SK-N-SH (cell line): ENCODE measurements at regions not wholly inside any gene's neighbourhood (a gene's known extent, or its start where the extent isn't known, plus 50 kb on each side); places are given as distances from the start of the nearest gene placed in this dataset.
A peak's percentile ranks its signal among the peaks of the same experiment; 100 is the strongest.

Experiments
- CTCF ChIA-PET: fragments of 300-600, 350-600 bp; formaldehyde crosslinking; extraction: SDS; loops from one replicate; lab custom pipeline; 2021; lab: Yijun Ruan, JAX
- POLR2A ChIA-PET: fragments of 350-600 bp; sonication (Branson Sonifier 250); formaldehyde crosslinking; extraction: SDS; loops from one replicate; lab custom pipeline; 2020; ENCODE audit warnings: antibody characterized with exemption, inconsistent platforms; lab: Yijun Ruan, JAX
- DNase-seq: peaks from one replicate; pipeline ENCODE4 v3.0.0; 2012
- H2AFZ ChIP-seq: fragments of 200-600 bp; sonication (generic); 2 replicates; pipeline ENCODE4 v1.8.1; 2016; ENCODE audit warnings: antibody characterized with exemption, mild to moderate bottlenecking, low read depth
- H3F3A ChIP-seq: fragments of 200-600 bp; sonication (generic); replicated peaks from 2 replicates; pipeline ENCODE3; 2016; ENCODE audit warnings: antibody characterized with exemption, mild to moderate bottlenecking; ENCODE audit not compliant: insufficient read depth
- H3K27ac ChIP-seq, 2 experiments: fragments of 200-500 bp in 1 of 2; fragments of 200-600 bp in 1 of 2; sonication (Bioruptor generic) in 1 of 2; sonication (generic), shearing (Covaris generic) in 1 of 2; 2 replicates each; pipeline versions ENCODE4 v1.5.1 to v1.6.1; 2014 to 2016; ENCODE audit warnings: low read depth in 2 of 2, inconsistent platforms in 1 of 2, low read length in 1 of 2, mild to moderate bottlenecking in 1 of 2, mixed read lengths in 1 of 2
- H3K27me3 ChIP-seq: fragments of 200-600 bp; sonication (generic), shearing (Covaris generic); 2 replicates; pipeline ENCODE4 v1.6.1; 2016; ENCODE audit warnings: mixed run types; ENCODE audit not compliant: insufficient read depth
- H3K36me3 ChIP-seq, 2 experiments: fragments of 200-500 bp in 1 of 2; fragments of 200-600 bp in 1 of 2; sonication (Bioruptor generic) in 1 of 2; sonication (generic) in 1 of 2; replicated peaks in 1 of 2; 2 replicates each; pipeline versions ENCODE3 to v1.5.1; 2014 to 2016; ENCODE audit warnings: low read length in 1 of 2, mild to moderate bottlenecking in 1 of 2; ENCODE audit not compliant: insufficient read depth in 2 of 2, control insufficient read depth in 1 of 2
- H3K4me1 ChIP-seq, 2 experiments: fragments of 200-500 bp in 1 of 2; fragments of 200-600 bp in 1 of 2; sonication (Bioruptor generic) in 1 of 2; sonication (generic), shearing (Covaris generic) in 1 of 2; 2 replicates each; pipeline versions ENCODE4 v1.5.1 to v1.6.1; 2014 to 2016; ENCODE audit warnings: low read depth in 1 of 2, low read length in 1 of 2, mixed run types in 1 of 2; ENCODE audit not compliant: insufficient read depth in 2 of 2, control insufficient read depth in 1 of 2
- H3K4me2 ChIP-seq: fragments of 200-600 bp; sonication (generic), shearing (Covaris generic); 2 replicates; pipeline ENCODE4 v1.6.1; 2017; ENCODE audit warnings: mixed run types
- H3K4me3 ChIP-seq, 2 experiments: fragments of 200-500 bp in 1 of 2; fragments of 200-600 bp in 1 of 2; sonication (Bioruptor generic) in 1 of 2; sonication (generic), shearing (Covaris generic) in 1 of 2; 2 replicates each; pipeline versions ENCODE4 v1.5.1 to v1.8.1; 2014 to 2016; ENCODE audit warnings: low read depth in 2 of 2, inconsistent platforms in 1 of 2, low read length in 1 of 2, mild to moderate bottlenecking in 1 of 2, mixed read lengths in 1 of 2, moderate library complexity in 1 of 2
- H3K79me2 ChIP-seq: fragments of 200-600 bp; sonication (generic); 2 replicates; pipeline ENCODE4 v1.8.1; 2017; ENCODE audit warnings: mild to moderate bottlenecking; ENCODE audit not compliant: insufficient read depth
- H3K9ac ChIP-seq: fragments of 200-600 bp; sonication (generic); 2 replicates; pipeline ENCODE4 v1.6.1; 2017; ENCODE audit warnings: mixed run types
- H3K9me2 ChIP-seq: fragments of 200-600 bp; sonication (generic); 2 replicates; pipeline ENCODE4 v1.6.1; 2017; ENCODE audit warnings: mixed run types
- H3K9me3 ChIP-seq: fragments of 200-600 bp; sonication (generic); 2 replicates; pipeline ENCODE4 v1.6.1; 2017; ENCODE audit warnings: mixed run types, mild to moderate bottlenecking, moderate library complexity
- H4K20me1 ChIP-seq: fragments of 200-600 bp; sonication (generic); 2 replicates; pipeline ENCODE4 v1.6.1; 2017; ENCODE audit warnings: mild to moderate bottlenecking, mixed run types; ENCODE audit not compliant: insufficient read depth
- ELF1 ChIP-seq: IDR thresholded peaks from 2 replicates; pipeline ENCODE4 v1.4.0; 2012
- EP300 ChIP-seq, 2 experiments: IDR thresholded peaks; 2 replicates each; pipeline versions ENCODE4 v1.4.0 to v1.6.1; 2012; ENCODE audit warnings: borderline replicate concordance in 1 of 2, low read depth in 1 of 2, low read length in 1 of 2
- EZH2phosphoT487 ChIP-seq: fragments of 200-600 bp; sonication (generic); IDR thresholded peaks from 2 replicates; pipeline ENCODE4 v1.6.1; 2017; ENCODE audit warnings: low read depth, mixed run types, mild to moderate bottlenecking, antibody characterized with exemption, moderate library complexity, borderline replicate concordance
- FOSL2 ChIP-seq: IDR thresholded peaks from 2 replicates; pipeline ENCODE4 v1.4.0; 2012; ENCODE audit warnings: low read depth, mild to moderate bottlenecking, moderate library complexity, borderline replicate concordance
- FOXM1 ChIP-seq: IDR thresholded peaks from 2 replicates; pipeline ENCODE4 v1.4.0; 2012; ENCODE audit warnings: low read depth, mild to moderate bottlenecking
- GABPA ChIP-seq: IDR thresholded peaks from 2 replicates; pipeline ENCODE4 v1.4.0; 2012; ENCODE audit warnings: low read depth, mild to moderate bottlenecking
- GATA2 ChIP-seq: sonication (generic); formaldehyde crosslinking; IDR thresholded peaks from 2 replicates; pipeline ENCODE4 v1.5.0; 2020; ENCODE audit warnings: mild to moderate bottlenecking, missing genetic modification reagents
- JUND ChIP-seq: IDR thresholded peaks from 2 replicates; pipeline ENCODE4 v1.4.0; 2012
- MEF2A ChIP-seq: IDR thresholded peaks from 2 replicates; pipeline ENCODE4 v1.4.0; 2012; ENCODE audit warnings: low read depth, borderline replicate concordance
- NRF1 ChIP-seq: IDR thresholded peaks from 2 replicates; pipeline ENCODE4 v1.6.1; 2012; ENCODE audit warnings: low read depth, mild to moderate bottlenecking, low read length
- POLR2AphosphoS5 ChIP-seq: IDR thresholded peaks from 2 replicates; pipeline ENCODE4 v1.6.1; 2012; ENCODE audit warnings: low read depth, low read length
- RAD21 ChIP-seq: IDR thresholded peaks from 2 replicates; pipeline ENCODE4 v1.6.1; 2012; ENCODE audit warnings: mild to moderate bottlenecking, low read length
- RCOR1 ChIP-seq: fragments of 150-350 bp; IDR thresholded peaks from 2 replicates; pipeline ENCODE4 v1.6.1; 2017; ENCODE audit warnings: antibody characterized with exemption, low read length
- RFX5 ChIP-seq: IDR thresholded peaks from 2 replicates; pipeline ENCODE4 v1.6.1; 2012; ENCODE audit warnings: mild to moderate bottlenecking, improper control_type of control experiment, low read length
- RXRA ChIP-seq: IDR thresholded peaks from 2 replicates; pipeline ENCODE4 v1.4.0; 2012; ENCODE audit warnings: low read depth, mild to moderate bottlenecking, borderline replicate concordance
- SMC3 ChIP-seq: IDR thresholded peaks from 2 replicates; pipeline ENCODE4 v1.6.1; 2012; ENCODE audit warnings: low read depth, low read length, improper control_type of control experiment
- TAF1 ChIP-seq: IDR thresholded peaks from 2 replicates; pipeline ENCODE4 v1.6.1; 2012; ENCODE audit warnings: low read depth, mild to moderate bottlenecking, low read length, moderate library complexity, borderline replicate concordance
- TCF12 ChIP-seq: IDR thresholded peaks from 2 replicates; pipeline ENCODE4 v1.4.0; 2012
- TEAD4 ChIP-seq: IDR thresholded peaks from 2 replicates; pipeline ENCODE4 v1.4.0; 2012; ENCODE audit warnings: mild to moderate bottlenecking, borderline replicate concordance; ENCODE audit not compliant: insufficient read depth
- YY1 ChIP-seq: IDR thresholded peaks from 2 replicates; pipeline ENCODE4 v1.4.0; 2012; ENCODE audit warnings: low read depth, mild to moderate bottlenecking
- WGBS: methylation state at CpG from one replicate; pipeline ENCODE4 v1.1.6; 2017; ENCODE audit warnings: low lambda C conversion rate; 5-methylcytosine and 5-hydroxymethylcytosine counted together
- TF ChIP-seq, protein P1 (sequence below): fragments of 200-600 bp; sonication (generic); IDR thresholded peaks from 2 replicates; pipeline ENCODE4 v1.6.1; 2017; ENCODE audit warnings: antibody characterized with exemption, mild to moderate bottlenecking, moderate library complexity
- TF ChIP-seq, protein P2 (sequence below): IDR thresholded peaks from 2 replicates; pipeline ENCODE4 v1.4.0; 2012; ENCODE audit warnings: low read depth
- TF ChIP-seq, protein P3 (sequence below): IDR thresholded peaks from 2 replicates; pipeline ENCODE4 v1.6.1; 2012; ENCODE audit warnings: mild to moderate bottlenecking, low read depth, low read length, moderate library complexity
- TF ChIP-seq, protein P4 (sequence below): IDR thresholded peaks from 2 replicates; pipeline ENCODE4; 2012
- TF ChIP-seq, protein P5 (sequence below): fragments of 150-350 bp; IDR thresholded peaks from 2 replicates; pipeline ENCODE4 v1.6.1; 2017; ENCODE audit warnings: antibody characterized with exemption, low read length, low read depth, borderline replicate concordance
- TF ChIP-seq, protein P6 (sequence below): fragments of 150-350 bp; IDR thresholded peaks from 2 replicates; pipeline ENCODE4 v1.6.1; 2016; ENCODE audit warnings: mild to moderate bottlenecking, low read depth, low read length

DNA sequence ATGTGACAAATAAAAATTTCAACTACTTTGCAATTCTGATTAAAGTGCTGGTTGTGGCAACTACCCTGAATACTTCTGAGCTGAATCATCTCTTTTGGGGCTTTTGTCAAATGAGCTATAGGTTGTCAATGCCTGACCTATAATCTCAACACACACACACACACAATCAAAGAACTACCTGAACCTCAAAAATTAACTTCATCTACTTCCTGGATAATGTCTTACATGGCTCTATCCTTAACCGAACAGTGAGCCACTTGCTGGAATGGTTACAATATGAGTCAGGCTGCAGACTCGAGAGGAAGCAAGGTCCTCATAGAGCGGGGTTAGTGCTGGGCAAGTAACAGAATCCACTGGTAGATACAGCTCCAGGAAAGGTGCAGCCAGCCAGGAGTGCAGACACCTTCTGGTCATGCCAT is 70.6 kb upstream of the DST start:
- Histone ChIP-seq H3K27me3 (no peaks in the 10 kb centered on the region), H3K9me2 (no peaks in the 10 kb centered on the region), H3K27ac (peak overlapping the region; percentile 59 to 91), H3K9ac (peak overlapping the region; percentile 56; the same call in 1 of the 2 replicates), H4K20me1 (no peaks in the 10 kb centered on the region; the same call in 1 of the 2 replicates), H3K79me2 (peaks cover 89% of the 10 kb centered on the region), H3K9me3 (no peaks in the 10 kb centered on the region), H2AFZ (no peak overlapping the region), H3K4me1 (peaks cover 16 to 48% of the 10 kb centered on the region in 2 experiments), H3K4me2 (peak overlapping the region; percentile 68), H3K4me3 (peak overlapping the region in 1 of 2 experiments; percentile 7; a peak in 1 of 4 replicates), H3F3A (peaks cover 69% of the 10 kb centered on the region), H3K36me3 (peaks cover 1 to 3% of the 10 kb centered on the region in 2 experiments)
- ChIA-PET CTCF (interaction anchor here (0.8 to 9.3 kb wide), 8 partner anchors 9 to 190 kb away, joined by 3 to 120 read pairs (median 4); no protein-coding TSS in a partner anchor), POLR2A (interaction anchor here (1.2 kb wide), 1 partner anchor 139 kb away, joined by 3 read pairs; no protein-coding TSS in a partner anchor)
- DNase-seq, result no peak
- 0% methylated on average over 2 of the region's 3 CpGs for WGBS
- no peak for TF ChIP-seq MEF2A
- peak; percentile 62; the same call in 1 of the 2 replicates for TF ChIP-seq POLR2AphosphoS5
- peak; percentile 39; the same call in 1 of the 2 replicates for TF ChIP-seq TAF1
- no peak for TF ChIP-seq NRF1
- TF ChIP-seq TEAD4, result no peak
- no peak; the same call in 1 of the 2 replicates for TF ChIP-seq RXRA
- TF ChIP-seq ELF1, result no peak; the same call in 1 of the 2 replicates
- TF ChIP-seq RAD21, result no peak
- no peak for TF ChIP-seq YY1
- peak; percentile 76 for TF ChIP-seq TCF12
- TF ChIP-seq, protein P1, sequence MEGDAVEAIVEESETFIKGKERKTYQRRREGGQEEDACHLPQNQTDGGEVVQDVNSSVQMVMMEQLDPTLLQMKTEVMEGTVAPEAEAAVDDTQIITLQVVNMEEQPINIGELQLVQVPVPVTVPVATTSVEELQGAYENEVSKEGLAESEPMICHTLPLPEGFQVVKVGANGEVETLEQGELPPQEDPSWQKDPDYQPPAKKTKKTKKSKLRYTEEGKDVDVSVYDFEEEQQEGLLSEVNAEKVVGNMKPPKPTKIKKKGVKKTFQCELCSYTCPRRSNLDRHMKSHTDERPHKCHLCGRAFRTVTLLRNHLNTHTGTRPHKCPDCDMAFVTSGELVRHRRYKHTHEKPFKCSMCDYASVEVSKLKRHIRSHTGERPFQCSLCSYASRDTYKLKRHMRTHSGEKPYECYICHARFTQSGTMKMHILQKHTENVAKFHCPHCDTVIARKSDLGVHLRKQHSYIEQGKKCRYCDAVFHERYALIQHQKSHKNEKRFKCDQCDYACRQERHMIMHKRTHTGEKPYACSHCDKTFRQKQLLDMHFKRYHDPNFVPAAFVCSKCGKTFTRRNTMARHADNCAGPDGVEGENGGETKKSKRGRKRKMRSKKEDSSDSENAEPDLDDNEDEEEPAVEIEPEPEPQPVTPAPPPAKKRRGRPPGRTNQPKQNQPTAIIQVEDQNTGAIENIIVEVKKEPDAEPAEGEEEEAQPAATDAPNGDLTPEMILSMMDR, result no peak
- TF ChIP-seq FOSL2, result peak; percentile 72; the same call in 1 of the 2 replicates
- TF ChIP-seq, protein P2, sequence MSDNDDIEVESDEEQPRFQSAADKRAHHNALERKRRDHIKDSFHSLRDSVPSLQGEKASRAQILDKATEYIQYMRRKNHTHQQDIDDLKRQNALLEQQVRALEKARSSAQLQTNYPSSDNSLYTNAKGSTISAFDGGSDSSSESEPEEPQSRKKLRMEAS, result 0 out of 2 replicates have a peak, but pooled peaks have one; percentile 28
- TF ChIP-seq, protein P3, sequence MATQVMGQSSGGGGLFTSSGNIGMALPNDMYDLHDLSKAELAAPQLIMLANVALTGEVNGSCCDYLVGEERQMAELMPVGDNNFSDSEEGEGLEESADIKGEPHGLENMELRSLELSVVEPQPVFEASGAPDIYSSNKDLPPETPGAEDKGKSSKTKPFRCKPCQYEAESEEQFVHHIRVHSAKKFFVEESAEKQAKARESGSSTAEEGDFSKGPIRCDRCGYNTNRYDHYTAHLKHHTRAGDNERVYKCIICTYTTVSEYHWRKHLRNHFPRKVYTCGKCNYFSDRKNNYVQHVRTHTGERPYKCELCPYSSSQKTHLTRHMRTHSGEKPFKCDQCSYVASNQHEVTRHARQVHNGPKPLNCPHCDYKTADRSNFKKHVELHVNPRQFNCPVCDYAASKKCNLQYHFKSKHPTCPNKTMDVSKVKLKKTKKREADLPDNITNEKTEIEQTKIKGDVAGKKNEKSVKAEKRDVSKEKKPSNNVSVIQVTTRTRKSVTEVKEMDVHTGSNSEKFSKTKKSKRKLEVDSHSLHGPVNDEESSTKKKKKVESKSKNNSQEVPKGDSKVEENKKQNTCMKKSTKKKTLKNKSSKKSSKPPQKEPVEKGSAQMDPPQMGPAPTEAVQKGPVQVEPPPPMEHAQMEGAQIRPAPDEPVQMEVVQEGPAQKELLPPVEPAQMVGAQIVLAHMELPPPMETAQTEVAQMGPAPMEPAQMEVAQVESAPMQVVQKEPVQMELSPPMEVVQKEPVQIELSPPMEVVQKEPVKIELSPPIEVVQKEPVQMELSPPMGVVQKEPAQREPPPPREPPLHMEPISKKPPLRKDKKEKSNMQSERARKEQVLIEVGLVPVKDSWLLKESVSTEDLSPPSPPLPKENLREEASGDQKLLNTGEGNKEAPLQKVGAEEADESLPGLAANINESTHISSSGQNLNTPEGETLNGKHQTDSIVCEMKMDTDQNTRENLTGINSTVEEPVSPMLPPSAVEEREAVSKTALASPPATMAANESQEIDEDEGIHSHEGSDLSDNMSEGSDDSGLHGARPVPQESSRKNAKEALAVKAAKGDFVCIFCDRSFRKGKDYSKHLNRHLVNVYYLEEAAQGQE, result no peak
- TF ChIP-seq, protein P4, sequence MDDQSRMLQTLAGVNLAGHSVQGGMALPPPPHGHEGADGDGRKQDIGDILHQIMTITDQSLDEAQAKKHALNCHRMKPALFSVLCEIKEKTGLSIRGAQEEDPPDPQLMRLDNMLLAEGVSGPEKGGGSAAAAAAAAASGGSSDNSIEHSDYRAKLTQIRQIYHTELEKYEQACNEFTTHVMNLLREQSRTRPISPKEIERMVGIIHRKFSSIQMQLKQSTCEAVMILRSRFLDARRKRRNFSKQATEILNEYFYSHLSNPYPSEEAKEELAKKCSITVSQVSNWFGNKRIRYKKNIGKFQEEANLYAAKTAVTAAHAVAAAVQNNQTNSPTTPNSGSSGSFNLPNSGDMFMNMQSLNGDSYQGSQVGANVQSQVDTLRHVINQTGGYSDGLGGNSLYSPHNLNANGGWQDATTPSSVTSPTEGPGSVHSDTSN, result peak; percentile 47; the same call in 1 of the 2 replicates
- TF ChIP-seq RFX5, result no peak
- peak; percentile 76 for TF ChIP-seq JUND
- TF ChIP-seq GABPA, result no peak
- no peak for TF ChIP-seq FOXM1
- no peak for TF ChIP-seq SMC3
- TF ChIP-seq, protein P5, sequence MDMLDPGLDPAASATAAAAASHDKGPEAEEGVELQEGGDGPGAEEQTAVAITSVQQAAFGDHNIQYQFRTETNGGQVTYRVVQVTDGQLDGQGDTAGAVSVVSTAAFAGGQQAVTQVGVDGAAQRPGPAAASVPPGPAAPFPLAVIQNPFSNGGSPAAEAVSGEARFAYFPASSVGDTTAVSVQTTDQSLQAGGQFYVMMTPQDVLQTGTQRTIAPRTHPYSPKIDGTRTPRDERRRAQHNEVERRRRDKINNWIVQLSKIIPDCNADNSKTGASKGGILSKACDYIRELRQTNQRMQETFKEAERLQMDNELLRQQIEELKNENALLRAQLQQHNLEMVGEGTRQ, result no peak
- TF ChIP-seq RCOR1, result no peak
- TF ChIP-seq EZH2phosphoT487, result no peak
- TF ChIP-seq, protein P6, sequence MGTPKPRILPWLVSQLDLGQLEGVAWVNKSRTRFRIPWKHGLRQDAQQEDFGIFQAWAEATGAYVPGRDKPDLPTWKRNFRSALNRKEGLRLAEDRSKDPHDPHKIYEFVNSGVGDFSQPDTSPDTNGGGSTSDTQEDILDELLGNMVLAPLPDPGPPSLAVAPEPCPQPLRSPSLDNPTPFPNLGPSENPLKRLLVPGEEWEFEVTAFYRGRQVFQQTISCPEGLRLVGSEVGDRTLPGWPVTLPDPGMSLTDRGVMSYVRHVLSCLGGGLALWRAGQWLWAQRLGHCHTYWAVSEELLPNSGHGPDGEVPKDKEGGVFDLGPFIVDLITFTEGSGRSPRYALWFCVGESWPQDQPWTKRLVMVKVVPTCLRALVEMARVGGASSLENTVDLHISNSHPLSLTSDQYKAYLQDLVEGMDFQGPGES, result no peak
- no peak for TF ChIP-seq GATA2 (CRISPR knock-in tag)
- peak in 1 of 2 experiments; percentile 55; a peak in 1 of 4 replicates for TF ChIP-seq EP300 (IDR thresholded peaks at IDR 0.05; ENCODE audit: borderline replicate concordance in 1 of 2, low read depth in 1 of 2, low read length in 1 of 2)
